Lung microvascular endothelial cell (primary cell): ENCODE measurements at regions not wholly inside any gene's neighbourhood (a gene's known extent, or its start where the extent isn't known, plus 50 kb on each side); places are given as distances from the start of the nearest gene placed in this dataset.

Experiments used
- DNase-seq, 2 donors: peaks; one replicate each; pipeline versions ENCODE4 v3.0.0 to v3.0.0-alpha.2; 2010; ENCODE audit warnings: low read depth in 2 of 2

GRCh38 chr3:152516216-152516615 lies 247.5 kb downstream of the MBNL1 start:
- no peak for DNase-seq

GRCh38 chr3:152517502-152517901 lies 248.8 kb downstream of the MBNL1 start:
- no peak for DNase-seq

GRCh38 chr3:152518346-152518745 lies 249.6 kb downstream of the MBNL1 start:
- DNase-seq = no peak

- DNase-seq = no peak
Observed at GRCh38 chr3:152519376-152519775, 250.6 kb downstream of the MBNL1 start.

GRCh38 chr3:152522036-152522435 lies 253.3 kb downstream of the MBNL1 start:
- no peak for DNase-seq

GRCh38 chr3:152524198-152525140 lies 255.7 kb downstream of the MBNL1 start:
- DNase-seq = peak; percentile 69 to 79

- DNase-seq = no peak
Observed at GRCh38 chr3:152531717-152532116, 263.0 kb downstream of the MBNL1 start.

GRCh38 chr3:152538518-152538917 lies 269.8 kb downstream of the MBNL1 start:
- DNase-seq = no peak

GRCh38 chr3:152539191-152539764 lies 270.5 kb downstream of the MBNL1 start:
- no peak for DNase-seq

- DNase-seq = no peak
Observed at GRCh38 chr3:152540120-152540519, 271.4 kb downstream of the MBNL1 start.

- DNase-seq = no peak
Observed at GRCh38 chr3:152547153-152547552, 278.4 kb downstream of the MBNL1 start.

- DNase-seq = no peak
Observed at GRCh38 chr3:152549263-152549662, 280.5 kb downstream of the MBNL1 start.

- DNase-seq = no peak
Observed at GRCh38 chr3:152550284-152550683, 281.6 kb downstream of the MBNL1 start.

- DNase-seq = peak in 1 of 2 donors; percentile 23
Observed at GRCh38 chr3:152554980-152555379, 280.0 kb upstream of the P2RY1 start.

GRCh38 chr3:152555666-152556291 lies 279.2 kb upstream of the P2RY1 start:
- DNase-seq = no peak

- peak in 1 of 2 donors; percentile 71 for DNase-seq
Observed at GRCh38 chr3:152556731-152557254, 278.1 kb upstream of the P2RY1 start.

- no peak for DNase-seq
Observed at GRCh38 chr3:152557302-152557999, 277.5 kb upstream of the P2RY1 start.

GRCh38 chr3:152558386-152558785 lies 276.5 kb upstream of the P2RY1 start:
- no peak for DNase-seq

- DNase-seq = no peak
Observed at GRCh38 chr3:152559246-152559645, 275.7 kb upstream of the P2RY1 start.

- DNase-seq = no peak
Observed at GRCh38 chr3:152564459-152564858, 270.5 kb upstream of the P2RY1 start.

GRCh38 chr3:152574461-152575079 lies 260.4 kb upstream of the P2RY1 start:
- DNase-seq = peak; percentile 67 to 80
